ENCODE measurements at regions not wholly inside any gene's neighbourhood (a gene's known extent, or its start where the extent isn't known, plus 50 kb on each side); places are given as distances from the start of the nearest gene placed in this dataset.

- DNase-seq (ENCODE audit: low read depth in 1 of 2, low spot score in 1 of 2): no peak
- H3K27ac ChIP-seq (replicated peaks): no peak overlapping the region
- H3K27me3 ChIP-seq (ENCODE audit: insufficient read depth, poor library complexity, severe bottlenecking): no peaks in the 10 kb centered on the region
- no peak for TF ChIP-seq CTCF (IDR thresholded peaks at IDR 0.05; ENCODE audit: insufficient read depth, low read length)
- H3K4me3 ChIP-seq (replicated peaks; ENCODE audit: insufficient read depth, low read length): no peak overlapping the region
Measured at GRCh38 chr2:186972281-186972970, 123.5 kb upstream of the ZSWIM2 start.

GRCh38 chr2:186968277-186968676 is 119.3 kb upstream of the ZSWIM2 start:
- Histone ChIP-seq H3K27me3 (ENCODE audit: insufficient read depth, poor library complexity, severe bottlenecking) (no peaks in the 10 kb centered on the region), H3K27ac (replicated peaks) (no peak overlapping the region), H3K4me3 (replicated peaks; ENCODE audit: insufficient read depth, low read length) (no peak overlapping the region)
- no peak for TF ChIP-seq CTCF (IDR thresholded peaks at IDR 0.05; ENCODE audit: insufficient read depth, low read length)
- no peak for TF ChIP-seq POLR2AphosphoS5 (IDR thresholded peaks at IDR 0.05; ENCODE audit: low read depth)
- TF ChIP-seq REST (IDR thresholded peaks at IDR 0.05; ENCODE audit: insufficient replicate concordance, low read depth): no peak
- no peak for TF ChIP-seq GABPA (IDR thresholded peaks at IDR 0.05; ENCODE audit: low read depth)
- no peak for TF ChIP-seq SPI1 (IDR thresholded peaks at IDR 0.05; ENCODE audit: borderline replicate concordance, low read depth)
- DNase-seq (ENCODE audit: low read depth in 1 of 2, low spot score in 1 of 2): no peak

- no peak overlapping the region for H3K27ac ChIP-seq (replicated peaks)
- H3K4me3 ChIP-seq (replicated peaks; ENCODE audit: insufficient read depth, low read length): no peak overlapping the region
- no peak for TF ChIP-seq CTCF (IDR thresholded peaks at IDR 0.05; ENCODE audit: insufficient read depth, low read length)
- no peak for TF ChIP-seq GABPA (IDR thresholded peaks at IDR 0.05; ENCODE audit: low read depth)
- no peak for TF ChIP-seq POLR2AphosphoS5 (IDR thresholded peaks at IDR 0.05; ENCODE audit: low read depth)
- no peak for TF ChIP-seq REST (IDR thresholded peaks at IDR 0.05; ENCODE audit: insufficient replicate concordance, low read depth)
- no peak for TF ChIP-seq SPI1 (IDR thresholded peaks at IDR 0.05; ENCODE audit: borderline replicate concordance, low read depth)
- DNase-seq (ENCODE audit: low read depth in 1 of 2, low spot score in 1 of 2): no peak
- no peaks in the 10 kb centered on the region for H3K27me3 ChIP-seq (ENCODE audit: insufficient read depth, poor library complexity, severe bottlenecking)
Measured at GRCh38 chr2:186966015-186966414, 117.0 kb upstream of the ZSWIM2 start.
